ENCODE measurements at regions not wholly inside any gene's neighbourhood (a gene's known extent, or its start where the extent isn't known, plus 50 kb on each side); places are given as distances from the start of the nearest gene placed in this dataset.

- DNase-seq (no peak), ATAC-seq (no peak)
- H3K36me3 ChIP-seq, result no peaks in the 10 kb centered on the region
- TF ChIP-seq CTCF (IDR thresholded peaks at IDR 0.05), result no peak
- no peaks in the 10 kb centered on the region for H3K4me1 ChIP-seq
- H3K9me3 ChIP-seq, result no peaks in the 10 kb centered on the region
- intact Hi-C loops (cut with DNase I), result no loop called here
- H3K4me3 ChIP-seq, result no peak overlapping the region
- no peak overlapping the region for H3K27ac ChIP-seq
- H3K27me3 ChIP-seq, result peaks cover 6% of the 10 kb centered on the region
These were observed 60.9 kb upstream of the SIX2 start for GRCh38 chr2:45070113-45070652.

GRCh38 chr2:45069684-45070083 lies 60.4 kb upstream of the SIX2 start:
- Histone ChIP-seq H3K27me3 (peaks cover 6% of the 10 kb centered on the region), H3K9me3 (no peaks in the 10 kb centered on the region), H3K27ac (no peak overlapping the region), H3K36me3 (no peaks in the 10 kb centered on the region), H3K4me3 (no peak overlapping the region), H3K4me1 (no peaks in the 10 kb centered on the region)
- ATAC-seq (no peak), DNase-seq (no peak)
- no peak for TF ChIP-seq CTCF (IDR thresholded peaks at IDR 0.05)
- intact Hi-C loops (cut with DNase I), result no loop called here

GRCh38 chr2:45068571-45069140 lies 59.4 kb upstream of the SIX2 start:
- no peaks in the 10 kb centered on the region for H3K4me1 ChIP-seq
- H3K4me3 ChIP-seq, result no peak overlapping the region
- H3K27me3 ChIP-seq, result peaks cover 6% of the 10 kb centered on the region
- no peak for DNase-seq
- no peak overlapping the region for H3K27ac ChIP-seq
- H3K9me3 ChIP-seq, result no peaks in the 10 kb centered on the region
- intact Hi-C loops (cut with DNase I), result no loop called here
- no peaks in the 10 kb centered on the region for H3K36me3 ChIP-seq
- ATAC-seq, result no peak
- TF ChIP-seq CTCF (IDR thresholded peaks at IDR 0.05), result no peak

GRCh38 chr2:45067859-45068570 lies 58.8 kb upstream of the SIX2 start:
- no peak for TF ChIP-seq CTCF (IDR thresholded peaks at IDR 0.05)
- no peaks in the 10 kb centered on the region for H3K4me1 ChIP-seq
- DNase-seq (no peak), ATAC-seq (no peak)
- no peaks in the 10 kb centered on the region for H3K36me3 ChIP-seq
- H3K9me3 ChIP-seq, result no peaks in the 10 kb centered on the region
- intact Hi-C loops (cut with DNase I), result no loop called here
- H3K27ac ChIP-seq, result no peak overlapping the region
- peaks cover 6% of the 10 kb centered on the region for H3K27me3 ChIP-seq
- H3K4me3 ChIP-seq, result no peak overlapping the region

Data from upper lobe of right lung (tissue), 1 donor.